ENCODE measurements at regions not wholly inside any gene's neighbourhood (a gene's known extent, or its start where the extent isn't known, plus 50 kb on each side); places are given as distances from the start of the nearest gene placed in this dataset.

DNA sequence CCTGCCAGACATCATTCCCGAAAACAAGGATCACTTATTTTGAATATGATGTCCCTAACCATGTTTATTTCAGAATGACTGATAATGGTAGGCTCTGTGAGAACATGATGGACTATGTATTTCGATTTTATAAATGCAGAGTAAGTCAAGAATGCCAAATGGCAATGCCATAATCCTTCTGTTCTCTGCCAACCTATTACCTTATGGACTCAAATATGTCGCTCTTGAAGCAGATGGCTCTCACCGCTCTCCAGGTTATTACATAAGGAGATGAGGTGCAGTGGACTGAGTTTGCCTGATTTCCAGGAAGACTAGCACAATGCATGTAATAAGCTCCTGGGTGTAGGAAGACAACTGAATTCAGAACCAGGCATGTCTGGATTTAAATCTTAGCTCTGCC is 227.2 kb downstream of the BTG1 start:
- no peaks in the 10 kb centered on the region for H3K27me3 ChIP-seq
- no peaks in the 10 kb centered on the region for H3K79me2 ChIP-seq
- no peak overlapping the region for H3K4me2 ChIP-seq
- WGBS (ENCODE audit: low lambda C conversion rate, missing lambda C conversion rate), result 90% methylated on average over 4 of the region's 4 CpGs
- DNase-seq (ENCODE audit: low spot score), result no peak
- no peaks in the 10 kb centered on the region for H3K4me1 ChIP-seq (ENCODE audit: insufficient read depth)
- no peaks in the 10 kb centered on the region for H3K9me2 ChIP-seq (replicated peaks; ENCODE audit: insufficient read depth)
- no peak overlapping the region for H3K4me3 ChIP-seq
- no peaks in the 10 kb centered on the region for H3K9me3 ChIP-seq (ENCODE audit: low read depth)
- no peaks in the 10 kb centered on the region for H3K36me3 ChIP-seq (replicated peaks; ENCODE audit: insufficient read depth, low read depth)
- no peak overlapping the region for H2AFZ ChIP-seq
- H3K27ac ChIP-seq, result no peak overlapping the region
- H4K20me1 ChIP-seq (ENCODE audit: insufficient read depth, poor library complexity, severe bottlenecking), result no peaks in the 10 kb centered on the region
- TF ChIP-seq EZH2phosphoT487 (IDR thresholded peaks at IDR 0.05; ENCODE audit: low read depth, severe bottlenecking, unreplicated experiment), result no peak
- no peak for TF ChIP-seq EZH2 (IDR thresholded peaks at IDR 0.05; ENCODE audit: borderline replicate concordance)
- no peak for TF ChIP-seq CTCF (IDR thresholded peaks at IDR 0.05; ENCODE audit: poor library complexity)

GRCh38 chr12:91914701-91915100 is 230.9 kb downstream of the BTG1 start:
- WGBS (ENCODE audit: low lambda C conversion rate, missing lambda C conversion rate), result 93% methylated on average over 2 of the region's 2 CpGs
- Histone ChIP-seq H3K4me3 (no peak overlapping the region), H3K9me3 (ENCODE audit: low read depth) (no peaks in the 10 kb centered on the region), H3K4me1 (ENCODE audit: insufficient read depth) (no peaks in the 10 kb centered on the region), H3K27me3 (no peaks in the 10 kb centered on the region), H3K36me3 (replicated peaks; ENCODE audit: insufficient read depth, low read depth) (no peaks in the 10 kb centered on the region), H3K4me2 (no peak overlapping the region), H3K27ac (no peak overlapping the region), H4K20me1 (ENCODE audit: insufficient read depth, poor library complexity, severe bottlenecking) (no peaks in the 10 kb centered on the region), H3K79me2 (no peaks in the 10 kb centered on the region), H3K9me2 (replicated peaks; ENCODE audit: insufficient read depth) (no peaks in the 10 kb centered on the region), H2AFZ (no peak overlapping the region)
- DNase-seq (ENCODE audit: low spot score), result no peak
- TF ChIP-seq EZH2 (IDR thresholded peaks at IDR 0.05; ENCODE audit: borderline replicate concordance), result no peak
- no peak for TF ChIP-seq CTCF (IDR thresholded peaks at IDR 0.05; ENCODE audit: poor library complexity)
- no peak for TF ChIP-seq EZH2phosphoT487 (IDR thresholded peaks at IDR 0.05; ENCODE audit: low read depth, severe bottlenecking, unreplicated experiment)

DNA sequence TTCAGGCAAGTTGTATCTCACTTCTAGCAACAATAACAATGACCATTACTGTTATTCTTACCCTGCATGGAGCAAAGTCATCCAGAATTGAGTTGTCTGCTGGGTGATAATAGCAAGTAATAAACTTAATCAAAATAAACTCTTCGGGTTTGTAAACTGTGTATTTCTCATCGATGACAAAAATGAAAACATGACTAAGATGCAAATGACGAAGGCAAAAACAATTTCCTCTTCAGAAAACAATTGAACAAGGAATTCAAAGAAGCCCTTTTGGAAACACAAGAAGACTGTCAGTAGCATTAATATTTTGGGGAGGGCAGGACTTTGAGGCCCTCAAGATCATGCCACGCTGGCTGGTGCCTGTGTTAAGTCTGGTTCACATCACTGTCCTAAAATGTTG is 232.0 kb downstream of the BTG1 start:
- Histone ChIP-seq H4K20me1 (ENCODE audit: insufficient read depth, poor library complexity, severe bottlenecking) (no peaks in the 10 kb centered on the region), H3K36me3 (replicated peaks; ENCODE audit: insufficient read depth, low read depth) (no peaks in the 10 kb centered on the region), H2AFZ (no peak overlapping the region), H3K4me3 (no peak overlapping the region), H3K4me2 (no peak overlapping the region), H3K4me1 (ENCODE audit: insufficient read depth) (no peaks in the 10 kb centered on the region), H3K9me3 (ENCODE audit: low read depth) (no peaks in the 10 kb centered on the region), H3K9me2 (replicated peaks; ENCODE audit: insufficient read depth) (no peaks in the 10 kb centered on the region), H3K79me2 (no peaks in the 10 kb centered on the region), H3K27me3 (no peaks in the 10 kb centered on the region), H3K27ac (no peak overlapping the region)
- TF ChIP-seq CTCF (IDR thresholded peaks at IDR 0.05; ENCODE audit: poor library complexity) (no peak), EZH2phosphoT487 (IDR thresholded peaks at IDR 0.05; ENCODE audit: low read depth, severe bottlenecking, unreplicated experiment) (no peak), EZH2 (IDR thresholded peaks at IDR 0.05; ENCODE audit: borderline replicate concordance) (no peak)
- no peak for DNase-seq (ENCODE audit: low spot score)
- WGBS (ENCODE audit: low lambda C conversion rate, missing lambda C conversion rate), result 89% methylated on average over 4 of the region's 4 CpGs

DNA sequence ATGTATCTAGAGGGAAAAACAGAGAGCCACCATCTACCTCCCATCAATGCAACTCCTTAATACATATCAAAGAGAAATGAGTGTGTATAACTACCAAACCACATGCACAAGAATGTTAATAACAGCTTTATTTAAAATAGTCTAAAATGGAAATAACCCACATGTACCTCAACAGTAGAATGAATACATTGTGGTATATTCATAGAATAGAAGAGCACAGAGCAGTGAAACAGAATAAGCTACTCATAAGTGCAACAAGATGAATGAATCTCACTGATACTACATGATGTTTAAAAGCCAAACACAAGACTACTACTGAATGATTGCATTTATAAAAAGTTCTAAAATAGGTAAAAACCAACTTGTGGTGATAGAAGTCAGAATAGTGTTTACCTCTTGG is 232.5 kb downstream of the BTG1 start:
- H3K4me1 ChIP-seq (ENCODE audit: insufficient read depth), result no peaks in the 10 kb centered on the region
- H3K4me2 ChIP-seq, result no peak overlapping the region
- TF ChIP-seq EZH2 (IDR thresholded peaks at IDR 0.05; ENCODE audit: borderline replicate concordance), result no peak
- no peak for TF ChIP-seq EZH2phosphoT487 (IDR thresholded peaks at IDR 0.05; ENCODE audit: low read depth, severe bottlenecking, unreplicated experiment)
- TF ChIP-seq CTCF (IDR thresholded peaks at IDR 0.05; ENCODE audit: poor library complexity), result no peak
- DNase-seq (ENCODE audit: low spot score), result no peak
- no peak overlapping the region for H2AFZ ChIP-seq
- no peak overlapping the region for H3K4me3 ChIP-seq
- H3K9me3 ChIP-seq (ENCODE audit: low read depth), result no peaks in the 10 kb centered on the region
- no peaks in the 10 kb centered on the region for H3K27me3 ChIP-seq
- H3K9me2 ChIP-seq (replicated peaks; ENCODE audit: insufficient read depth), result no peaks in the 10 kb centered on the region
- H3K36me3 ChIP-seq (replicated peaks; ENCODE audit: insufficient read depth, low read depth), result no peaks in the 10 kb centered on the region
- H3K27ac ChIP-seq, result no peak overlapping the region
- H3K79me2 ChIP-seq, result no peaks in the 10 kb centered on the region
- H4K20me1 ChIP-seq (ENCODE audit: insufficient read depth, poor library complexity, severe bottlenecking), result no peaks in the 10 kb centered on the region

Data from hepatocyte (in vitro differentiated cells).